ENCODE measurements at regions not wholly inside any gene's neighbourhood (a gene's known extent, or its start where the extent isn't known, plus 50 kb on each side); places are given as distances from the start of the nearest gene placed in this dataset.
"Not testable (repeated sequence)": the region's sequence is repeated elsewhere in the genome, so short reads cannot be mapped to it uniquely, and the experiment has no call there.

DNA sequence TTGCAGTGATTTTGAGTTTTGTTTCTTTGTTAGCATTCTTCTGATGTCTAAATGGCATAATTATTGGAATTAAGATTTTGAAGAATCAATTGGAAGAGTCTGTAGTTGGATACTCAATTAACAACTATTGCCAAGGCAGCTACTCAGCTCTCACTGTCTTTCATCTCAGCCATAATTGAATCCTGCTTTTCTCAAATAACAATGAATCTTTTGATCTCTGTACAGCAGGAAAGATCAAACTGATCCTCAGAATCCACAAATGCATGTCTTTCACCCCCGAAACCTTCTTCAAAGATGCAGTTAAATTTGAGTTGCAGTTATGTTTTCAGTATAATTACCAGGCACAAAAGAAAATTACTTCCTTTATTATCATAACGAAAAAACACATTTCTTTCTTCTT is 86.2 kb downstream of the MAD2L1 start:
- DNase-seq: no peak
- Mint-ChIP-seq H3K9me3 (no peaks in the 10 kb centered on the region), H3K4me3 (no peak overlapping the region), H3K27me3 (peaks cover 2 to 3% of the 10 kb centered on the region in 2 donors), H3K27ac (no peak overlapping the region), H3K36me3 (no peaks in the 10 kb centered on the region), H3K4me1 (no peaks in the 10 kb centered on the region)
- Histone ChIP-seq H3K27ac (ENCODE audit: low read depth, low read length) (no peak overlapping the region), H3K27me3 (ENCODE audit: insufficient read depth, low read length, poor library complexity, severe bottlenecking) (no peaks in the 10 kb centered on the region), H3K36me3 (ENCODE audit: insufficient read depth, low read length) (no peaks in the 10 kb centered on the region), H3K9me3 (ENCODE audit: low read length) (no peaks in the 10 kb centered on the region), H3K4me1 (ENCODE audit: insufficient read depth, low read length) (no peaks in the 10 kb centered on the region), H3K4me3 (ENCODE audit: low read length) (no peak overlapping the region)
- ChIA-PET CTCF (no interaction called here), POLR2A (no interaction called here)

DNA sequence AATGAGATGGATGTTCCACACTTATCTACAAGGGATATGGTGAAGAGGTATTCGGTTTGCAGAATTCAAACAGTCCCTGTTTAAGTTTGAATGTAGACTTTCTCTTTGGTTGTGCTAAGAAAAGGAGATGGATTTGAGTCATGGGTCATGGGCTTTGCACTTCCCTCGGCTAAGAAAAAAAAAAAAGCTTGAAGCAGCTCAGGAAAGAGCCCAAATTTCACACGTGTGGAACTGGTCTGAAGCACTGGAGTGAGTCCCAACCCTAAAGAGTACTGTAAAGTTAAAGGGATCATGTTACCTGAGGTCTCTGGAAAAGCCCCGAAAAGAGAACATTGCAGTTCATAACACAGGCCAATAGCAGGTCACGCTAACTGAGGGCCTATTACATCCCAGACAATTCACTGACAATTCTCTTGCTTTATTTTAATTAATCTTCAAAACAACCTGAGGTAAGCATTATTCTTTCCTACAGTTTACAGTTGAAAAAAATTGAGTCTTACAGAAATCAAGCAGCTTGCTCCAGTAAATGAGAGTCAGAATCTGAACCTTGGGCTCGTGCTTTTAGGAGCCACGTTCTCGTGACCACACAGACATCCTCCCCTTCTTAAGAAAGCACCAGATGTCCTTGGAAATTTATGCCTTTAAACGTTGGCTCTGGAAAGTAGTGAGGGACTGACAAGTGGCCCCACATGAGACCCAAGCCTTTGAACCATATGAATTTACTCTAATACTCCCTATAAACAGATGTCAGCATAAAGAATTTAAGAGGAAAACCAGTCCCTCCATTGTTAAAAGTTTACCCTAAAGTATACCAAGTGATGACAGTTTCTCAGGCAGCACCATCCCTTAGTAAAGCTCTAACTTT is 89.3 kb downstream of the MAD2L1 start:
- Histone ChIP-seq H3K27me3 (ENCODE audit: insufficient read depth, low read length, poor library complexity, severe bottlenecking) (no peaks in the 10 kb centered on the region), H3K4me1 (ENCODE audit: insufficient read depth, low read length) (no peaks in the 10 kb centered on the region), H3K27ac (ENCODE audit: low read depth, low read length) (no peak overlapping the region), H3K36me3 (ENCODE audit: insufficient read depth, low read length) (no peaks in the 10 kb centered on the region), H3K4me3 (ENCODE audit: low read length) (no peak overlapping the region), H3K9me3 (ENCODE audit: low read length) (no peaks in the 10 kb centered on the region)
- CTCF ChIA-PET: no interaction called here
- no peaks in the 10 kb centered on the region for H3K4me1 Mint-ChIP-seq
- DNase-seq: no peak
- H3K36me3 Mint-ChIP-seq: no peaks in the 10 kb centered on the region
- no peak overlapping the region for H3K4me3 Mint-ChIP-seq
- H3K27me3 Mint-ChIP-seq: peaks cover 4 to 6% of the 10 kb centered on the region in 2 donors
- POLR2A ChIA-PET: no interaction called here
- peaks cover 0 to 2% (median 0%) of the 10 kb centered on the region in 5 donors for H3K9me3 Mint-ChIP-seq
- H3K27ac Mint-ChIP-seq: no peak overlapping the region

DNA sequence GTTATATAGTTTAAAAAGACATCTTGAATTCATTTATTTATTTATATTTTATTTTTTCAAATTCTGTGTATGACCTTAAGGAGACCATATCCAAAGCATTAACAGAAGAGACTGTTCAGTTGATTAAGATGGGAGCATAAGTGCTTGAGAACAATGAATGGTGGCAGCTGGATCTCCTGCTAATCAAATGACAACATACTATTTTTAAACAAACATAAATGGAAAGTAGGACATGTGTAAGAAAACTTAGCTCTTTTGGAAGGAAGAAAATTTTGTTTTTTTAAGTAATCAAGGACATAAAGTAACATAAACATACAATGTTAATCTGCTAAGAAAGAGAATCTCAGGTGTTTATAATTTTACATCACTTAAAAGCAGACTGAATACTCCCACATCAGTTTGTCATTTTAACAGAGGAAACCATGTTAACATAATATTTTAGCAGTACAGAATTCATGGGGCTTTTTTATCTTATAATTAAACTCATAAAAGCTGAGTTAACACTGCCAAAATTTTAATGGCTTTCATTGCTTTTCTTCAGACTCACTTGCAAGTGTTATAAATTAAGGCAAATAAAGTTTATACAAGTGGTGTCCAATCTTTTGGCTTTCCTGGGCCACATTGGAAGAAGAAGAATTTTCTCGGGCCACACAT is 95.1 kb downstream of the MAD2L1 start:
- Mint-ChIP-seq H3K4me3 (no peak overlapping the region), H3K4me1 (no peaks in the 10 kb centered on the region), H3K27ac (no peak overlapping the region), H3K9me3 (peaks cover 0 to 2% (median 0%) of the 10 kb centered on the region in 5 donors), H3K27me3 (peaks cover 5 to 10% of the 10 kb centered on the region in 2 donors), H3K36me3 (no peaks in the 10 kb centered on the region)
- ChIA-PET POLR2A (no interaction called here), CTCF (interaction anchor here (1.0 kb wide), 1 partner anchor 8 kb away, joined by 3 read pairs; no protein-coding TSS in a partner anchor)
- Histone ChIP-seq H3K27ac (ENCODE audit: low read depth, low read length) (no peak overlapping the region), H3K36me3 (ENCODE audit: insufficient read depth, low read length) (no peaks in the 10 kb centered on the region), H3K4me1 (ENCODE audit: insufficient read depth, low read length) (no peaks in the 10 kb centered on the region), H3K9me3 (ENCODE audit: low read length) (no peaks in the 10 kb centered on the region), H3K27me3 (ENCODE audit: insufficient read depth, low read length, poor library complexity, severe bottlenecking) (no peaks in the 10 kb centered on the region), H3K4me3 (ENCODE audit: low read length) (no peak overlapping the region)
- DNase-seq: no peak

DNA sequence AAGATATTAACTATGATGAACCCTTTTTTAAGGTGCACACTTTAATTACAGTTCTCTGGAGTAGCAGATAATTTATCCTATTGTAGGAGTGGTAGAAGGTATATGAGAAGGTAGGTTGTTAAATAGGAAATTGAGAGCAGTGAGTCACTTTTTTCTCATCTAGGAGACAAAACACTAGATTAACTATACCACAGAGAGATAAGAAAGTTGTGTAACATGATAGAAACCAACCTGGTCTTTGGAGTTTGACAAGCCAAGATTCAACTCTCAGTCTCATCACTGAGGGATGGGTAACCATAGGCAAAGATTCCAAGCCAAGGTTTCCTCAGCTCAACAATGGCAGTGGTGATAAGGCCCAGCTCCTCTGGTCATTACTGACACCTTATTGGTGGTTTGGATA is 104.0 kb downstream of the MAD2L1 start:
- H3K27ac ChIP-seq (ENCODE audit: low read depth, low read length): no peak overlapping the region
- Mint-ChIP-seq H3K9me3 (no peaks in the 10 kb centered on the region), H3K4me1 (no peaks in the 10 kb centered on the region), H3K36me3 (no peaks in the 10 kb centered on the region), H3K4me3 (no peak overlapping the region), H3K27ac (no peak overlapping the region), H3K27me3 (peaks cover 1 to 12% of the 10 kb centered on the region in 2 donors)
- no peaks in the 10 kb centered on the region for H3K36me3 ChIP-seq (ENCODE audit: insufficient read depth, low read length)
- H3K4me3 ChIP-seq (ENCODE audit: low read length): no peak overlapping the region
- DNase-seq: no peak
- ChIA-PET CTCF (no interaction called here), POLR2A (no interaction called here)
- no peaks in the 10 kb centered on the region for H3K4me1 ChIP-seq (ENCODE audit: insufficient read depth, low read length)
- no peaks in the 10 kb centered on the region for H3K9me3 ChIP-seq (ENCODE audit: low read length)
- H3K27me3 ChIP-seq (ENCODE audit: insufficient read depth, low read length, poor library complexity, severe bottlenecking): no peaks in the 10 kb centered on the region

DNA sequence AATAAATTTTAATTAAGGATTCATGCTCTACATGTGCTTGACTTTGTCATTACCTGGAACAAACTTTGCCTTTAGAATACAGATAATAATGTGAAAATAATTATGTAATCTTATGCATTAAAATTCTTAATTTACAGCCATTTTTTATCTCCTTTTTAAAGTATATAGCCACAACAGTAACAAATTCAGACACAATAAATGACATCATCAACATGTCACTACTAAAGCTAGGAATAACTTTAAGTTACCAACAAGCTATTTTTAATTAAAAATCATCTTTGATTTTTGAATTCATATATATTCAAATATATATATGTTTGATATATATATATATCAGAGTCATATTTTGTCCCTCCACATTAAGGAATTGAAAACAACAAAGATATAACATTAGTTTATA is 107.7 kb downstream of the MAD2L1 start:
- Mint-ChIP-seq H3K27ac (no peak overlapping the region), H3K4me3 (no peak overlapping the region), H3K36me3 (peaks cover 0 to 2% (median 0%) of the 10 kb centered on the region in 3 donors), H3K4me1 (no peaks in the 10 kb centered on the region), H3K27me3 (peaks cover 3 to 15% of the 10 kb centered on the region in 2 donors), H3K9me3 (peaks cover 4 to 8% (median 5%) of the 10 kb centered on the region in 5 donors)
- no peaks in the 10 kb centered on the region for H3K27me3 ChIP-seq (ENCODE audit: insufficient read depth, low read length, poor library complexity, severe bottlenecking)
- no peaks in the 10 kb centered on the region for H3K4me1 ChIP-seq (ENCODE audit: insufficient read depth, low read length)
- POLR2A ChIA-PET: no interaction called here
- no peak for DNase-seq
- H3K36me3 ChIP-seq (ENCODE audit: insufficient read depth, low read length): no peaks in the 10 kb centered on the region
- CTCF ChIA-PET: no interaction called here
- no peaks in the 10 kb centered on the region for H3K9me3 ChIP-seq (ENCODE audit: low read length)
- H3K4me3 ChIP-seq (ENCODE audit: low read length): no peak overlapping the region
- no peak overlapping the region for H3K27ac ChIP-seq (ENCODE audit: low read depth, low read length)

DNA sequence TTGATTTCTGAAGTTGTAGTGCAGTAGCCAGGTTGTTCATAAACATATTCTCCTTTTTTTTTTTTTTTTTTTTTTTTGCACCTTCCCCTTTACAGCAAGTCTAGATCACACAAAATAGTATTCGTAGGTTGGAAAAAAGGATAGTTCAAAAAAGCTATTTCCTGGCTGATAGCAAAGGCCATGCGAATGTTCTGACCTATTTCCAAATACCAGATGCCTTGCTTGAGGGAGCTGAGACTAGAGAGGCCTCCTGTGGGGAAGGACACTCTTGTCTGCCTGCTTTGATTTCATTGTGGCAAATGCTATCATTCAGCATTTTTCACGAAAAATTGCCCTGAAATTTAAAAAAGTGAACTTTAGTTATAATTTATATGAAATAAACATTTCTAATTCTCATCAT is 111.4 kb downstream of the MAD2L1 start:
- Histone ChIP-seq H3K4me3 (ENCODE audit: low read length) (no peak overlapping the region), H3K4me1 (ENCODE audit: insufficient read depth, low read length) (no peaks in the 10 kb centered on the region), H3K36me3 (ENCODE audit: insufficient read depth, low read length) (no peaks in the 10 kb centered on the region), H3K27ac (ENCODE audit: low read depth, low read length) (no peak overlapping the region), H3K9me3 (ENCODE audit: low read length) (no peaks in the 10 kb centered on the region), H3K27me3 (ENCODE audit: insufficient read depth, low read length, poor library complexity, severe bottlenecking) (no peaks in the 10 kb centered on the region)
- Mint-ChIP-seq H3K4me1 (no peaks in the 10 kb centered on the region), H3K4me3 (no peak overlapping the region), H3K27me3 (peaks cover 2 to 13% of the 10 kb centered on the region in 2 donors), H3K27ac (no peak overlapping the region), H3K9me3 (peaks cover 4 to 8% (median 5%) of the 10 kb centered on the region in 5 donors), H3K36me3 (peaks cover 0 to 2% (median 0%) of the 10 kb centered on the region in 3 donors)
- no peak for DNase-seq
- ChIA-PET CTCF (no interaction called here), POLR2A (no interaction called here)

DNA sequence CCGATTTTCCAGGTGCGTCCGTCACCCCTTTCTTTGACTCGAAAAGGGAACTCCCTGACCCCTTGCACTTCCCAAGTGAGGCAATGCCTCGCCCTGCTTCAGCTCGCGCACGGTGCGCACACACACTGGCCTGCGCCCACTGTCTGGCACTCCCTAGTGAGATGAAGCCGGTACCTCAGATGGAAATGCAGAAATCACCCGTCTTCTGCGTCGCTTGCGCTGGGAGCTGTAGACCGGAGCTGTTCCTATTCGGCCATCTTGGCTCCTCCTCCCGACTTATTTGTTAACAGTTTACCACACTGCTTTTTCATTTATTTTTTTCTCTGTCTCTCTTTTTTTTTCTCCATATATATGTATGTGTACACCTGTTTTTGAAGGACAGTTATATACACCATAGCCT is 112.2 kb downstream of the MAD2L1 start:
- H3K4me1 Mint-ChIP-seq; H3K4me3 Mint-ChIP-seq; H3K4me3 ChIP-seq (ENCODE audit: low read length); H3K27ac ChIP-seq (ENCODE audit: low read depth, low read length); DNase-seq; H3K27me3 ChIP-seq (ENCODE audit: insufficient read depth, low read length, poor library complexity, severe bottlenecking); H3K27ac Mint-ChIP-seq; H3K36me3 Mint-ChIP-seq; H3K9me3 Mint-ChIP-seq; CTCF ChIA-PET; H3K4me1 ChIP-seq (ENCODE audit: insufficient read depth, low read length); POLR2A ChIA-PET; H3K36me3 ChIP-seq (ENCODE audit: insufficient read depth, low read length); H3K9me3 ChIP-seq (ENCODE audit: low read length): not testable (repeated sequence)
- peaks cover 2 to 10% of the 10 kb centered on the region in 2 donors for H3K27me3 Mint-ChIP-seq

DNA sequence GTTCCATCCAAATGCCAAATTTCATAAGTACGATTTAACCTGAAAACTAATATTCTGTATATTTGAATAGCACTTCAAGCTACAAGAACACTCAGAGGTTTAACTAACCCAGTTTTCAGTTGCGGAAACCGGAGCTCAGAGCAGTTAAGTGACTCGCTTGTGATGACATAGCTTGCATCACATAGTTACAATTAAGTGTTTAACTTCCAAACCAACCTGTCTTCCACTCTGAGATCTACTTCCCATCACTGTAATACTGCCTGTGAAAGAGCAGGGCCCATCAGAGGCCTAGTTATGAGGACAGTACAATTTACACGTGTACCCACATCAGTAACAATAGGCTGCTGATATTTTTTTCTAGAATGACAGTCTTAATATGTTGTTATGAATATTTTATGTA is 120.3 kb downstream of the MAD2L1 start:
- Histone ChIP-seq H3K4me3 (ENCODE audit: low read length) (no peak overlapping the region), H3K36me3 (ENCODE audit: insufficient read depth, low read length) (no peaks in the 10 kb centered on the region), H3K9me3 (ENCODE audit: low read length) (no peaks in the 10 kb centered on the region), H3K27ac (ENCODE audit: low read depth, low read length) (no peak overlapping the region), H3K27me3 (ENCODE audit: insufficient read depth, low read length, poor library complexity, severe bottlenecking) (no peaks in the 10 kb centered on the region), H3K4me1 (ENCODE audit: insufficient read depth, low read length) (no peaks in the 10 kb centered on the region)
- POLR2A ChIA-PET: no interaction called here
- Mint-ChIP-seq H3K4me3 (no peak overlapping the region), H3K9me3 (peaks cover 0 to 3% (median 0%) of the 10 kb centered on the region in 5 donors), H3K27me3 (peaks cover 0 to 2% of the 10 kb centered on the region in 2 donors), H3K36me3 (no peaks in the 10 kb centered on the region), H3K27ac (no peak overlapping the region), H3K4me1 (no peaks in the 10 kb centered on the region)
- DNase-seq: no peak
- CTCF ChIA-PET: no interaction called here
